Body of pancreas (tissue), 4 donors: ENCODE measurements at regions not wholly inside any gene's neighbourhood (a gene's known extent, or its start where the extent isn't known, plus 50 kb on each side); places are given as distances from the start of the nearest gene placed in this dataset.

Experiments used
- POLR2A ChIP-seq, 3 donors: fragments of 450-650 bp; IDR thresholded peaks; one replicate each; pipeline ENCODE4 v1.6.1; 2016; ENCODE audit warnings: antibody characterized with exemption in 3 of 3, mild to moderate bottlenecking in 2 of 3
- TF ChIP-seq, protein P1 (sequence below), 7 experiments: fragments of 450-650 bp in 4 of 7; fragments of 200-600 bp in 3 of 7; sonication (generic) in 3 of 7; IDR thresholded peaks; one replicate each; pipeline ENCODE4 v1.5.1; 2016 to 2019; ENCODE audit warnings: antibody characterized with exemption in 7 of 7

DNA sequence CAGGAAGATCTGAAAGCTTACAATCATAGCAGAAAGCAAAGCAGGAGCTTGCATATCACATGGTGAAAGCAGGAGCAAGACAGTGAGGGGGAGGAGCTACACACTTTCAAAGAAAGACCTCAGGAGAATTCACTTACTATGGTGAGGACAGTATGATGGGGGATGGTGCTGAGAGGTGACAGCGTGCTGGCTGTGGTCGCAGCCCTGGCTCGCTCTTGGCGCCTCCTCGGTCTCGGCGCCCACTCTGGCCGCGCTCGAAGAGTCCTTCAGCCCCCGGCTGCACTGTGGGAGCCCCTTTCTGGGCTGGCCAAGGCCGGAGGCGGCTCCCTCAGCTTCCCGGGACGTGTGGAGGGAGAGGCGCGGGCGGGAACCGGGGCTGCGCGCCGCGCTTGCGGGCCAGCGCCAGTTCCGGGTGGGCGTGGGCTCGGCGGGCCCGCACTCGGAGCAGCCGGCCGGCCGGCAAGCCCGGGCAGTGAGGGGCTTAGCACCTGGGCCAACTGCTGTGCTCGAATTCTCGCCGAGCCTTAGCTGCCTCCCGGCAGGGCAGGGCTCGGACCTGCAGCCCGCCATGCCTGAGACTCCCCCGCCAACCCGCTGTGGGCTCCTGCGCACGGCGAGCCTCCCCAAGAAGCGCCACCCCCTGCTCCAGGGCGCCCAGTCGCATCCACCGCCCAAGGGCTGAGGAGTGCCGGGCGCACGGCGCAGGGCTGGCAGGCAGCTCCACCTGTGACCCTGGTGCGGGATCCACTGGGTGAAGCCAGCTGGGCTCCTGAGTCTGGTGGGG lies 131.9 kb upstream of the SPATS2L start:
- TF ChIP-seq, protein P1, sequence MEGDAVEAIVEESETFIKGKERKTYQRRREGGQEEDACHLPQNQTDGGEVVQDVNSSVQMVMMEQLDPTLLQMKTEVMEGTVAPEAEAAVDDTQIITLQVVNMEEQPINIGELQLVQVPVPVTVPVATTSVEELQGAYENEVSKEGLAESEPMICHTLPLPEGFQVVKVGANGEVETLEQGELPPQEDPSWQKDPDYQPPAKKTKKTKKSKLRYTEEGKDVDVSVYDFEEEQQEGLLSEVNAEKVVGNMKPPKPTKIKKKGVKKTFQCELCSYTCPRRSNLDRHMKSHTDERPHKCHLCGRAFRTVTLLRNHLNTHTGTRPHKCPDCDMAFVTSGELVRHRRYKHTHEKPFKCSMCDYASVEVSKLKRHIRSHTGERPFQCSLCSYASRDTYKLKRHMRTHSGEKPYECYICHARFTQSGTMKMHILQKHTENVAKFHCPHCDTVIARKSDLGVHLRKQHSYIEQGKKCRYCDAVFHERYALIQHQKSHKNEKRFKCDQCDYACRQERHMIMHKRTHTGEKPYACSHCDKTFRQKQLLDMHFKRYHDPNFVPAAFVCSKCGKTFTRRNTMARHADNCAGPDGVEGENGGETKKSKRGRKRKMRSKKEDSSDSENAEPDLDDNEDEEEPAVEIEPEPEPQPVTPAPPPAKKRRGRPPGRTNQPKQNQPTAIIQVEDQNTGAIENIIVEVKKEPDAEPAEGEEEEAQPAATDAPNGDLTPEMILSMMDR (IDR thresholded peaks at IDR 0.05): no peak
- TF ChIP-seq POLR2A (IDR thresholded peaks at IDR 0.05): no peak
